Breast epithelium (tissue), 4 donors: ENCODE measurements at regions not wholly inside any gene's neighbourhood (a gene's known extent, or its start where the extent isn't known, plus 50 kb on each side); places are given as distances from the start of the nearest gene placed in this dataset.

Source experiments
- DNase-seq, 2 donors: peaks; one replicate each; pipeline ENCODE4 v3.0.0-alpha.2; 2019; ENCODE audit warnings: low spot score in 2 of 2
- H3K27ac ChIP-seq, 2 donors: fragments of 200-600 bp; sonication (generic) in 1 of 2; one replicate each; pipeline ENCODE4 v1.5.1; 2016 to 2019; ENCODE audit warnings: mild to moderate bottlenecking in 1 of 2
- H3K27me3 ChIP-seq, 2 donors: fragments of 200-600 bp; sonication (generic) in 1 of 2; one replicate each; pipeline versions ENCODE4 v1.5.1 to v1.6.0; 2017 to 2019; ENCODE audit warnings: control low read depth in 1 of 2, mild to moderate bottlenecking in 1 of 2
- H3K36me3 ChIP-seq: fragments of 200-600 bp; one replicate; pipeline ENCODE4 v1.5.1; 2019
- H3K4me1 ChIP-seq, 2 donors: fragments of 200-600 bp; sonication (generic); one replicate each; pipeline ENCODE4 v1.5.1; 2016 to 2019; ENCODE audit warnings: control low read depth in 1 of 2
- H3K4me3 ChIP-seq, 3 donors: fragments of 200-600 bp; sonication (generic); 1 replicate in 2 of 3; 2 replicates in 1 of 3; pipeline ENCODE4 v1.5.1; 2016 to 2019; ENCODE audit warnings: mild to moderate bottlenecking in 3 of 3, moderate library complexity in 2 of 3
- H3K9me3 ChIP-seq, 2 donors: fragments of 200-600 bp; sonication (generic) in 1 of 2; one replicate each; pipeline ENCODE4 v1.5.1; 2016 to 2019; ENCODE audit warnings: control low read depth in 1 of 2
- POLR2A ChIP-seq: fragments of 450-650 bp; IDR thresholded peaks from one replicate; pipeline ENCODE4 v1.6.1; 2016; ENCODE audit warnings: antibody characterized with exemption, mild to moderate bottlenecking, moderate library complexity
- POLR2AphosphoS5 ChIP-seq, 3 donors: sonication (generic); formaldehyde crosslinking; IDR thresholded peaks; one replicate each; pipeline ENCODE4 v1.6.1; 2017; ENCODE audit warnings: antibody characterized with exemption in 3 of 3
- intact Hi-C: fragments of 100-400 bp; cut with DNase I; formaldehyde crosslinking; loops from one replicate; pipeline ENCODE4 v1.15.1; 2023; ENCODE audit warnings: low total_unique reads
- TF ChIP-seq, protein P1 (sequence below), 3 donors: fragments of 450-650 bp; IDR thresholded peaks; one replicate each; pipeline ENCODE4 v1.5.1; 2016 to 2017; ENCODE audit warnings: antibody characterized with exemption in 3 of 3, mild to moderate bottlenecking in 3 of 3, moderate library complexity in 3 of 3

DNA sequence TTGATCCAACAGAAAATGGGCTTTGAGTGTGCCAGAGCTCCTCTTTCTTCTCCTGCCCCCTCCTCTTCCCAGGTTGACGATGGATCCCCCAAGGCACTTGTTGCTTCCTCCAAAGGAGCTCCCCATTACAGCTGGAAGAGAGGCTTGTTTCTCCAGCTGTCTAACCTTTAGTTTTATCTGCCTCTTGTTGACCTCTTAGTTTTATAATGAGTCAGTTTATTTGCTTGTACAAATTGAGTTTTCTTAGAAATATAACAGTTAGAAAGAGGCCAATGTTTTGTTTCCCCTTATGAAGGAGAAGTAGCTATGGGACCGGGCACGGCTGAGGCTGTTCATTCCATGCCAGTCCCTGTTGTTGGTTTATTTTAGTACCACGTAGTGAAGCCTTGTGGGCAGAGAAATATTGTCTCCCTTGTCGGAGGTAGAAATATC, 158.2 kb downstream of the SPRY1 start:
- H3K27me3 ChIP-seq, result no peaks in the 10 kb centered on the region
- TF ChIP-seq, protein P1, sequence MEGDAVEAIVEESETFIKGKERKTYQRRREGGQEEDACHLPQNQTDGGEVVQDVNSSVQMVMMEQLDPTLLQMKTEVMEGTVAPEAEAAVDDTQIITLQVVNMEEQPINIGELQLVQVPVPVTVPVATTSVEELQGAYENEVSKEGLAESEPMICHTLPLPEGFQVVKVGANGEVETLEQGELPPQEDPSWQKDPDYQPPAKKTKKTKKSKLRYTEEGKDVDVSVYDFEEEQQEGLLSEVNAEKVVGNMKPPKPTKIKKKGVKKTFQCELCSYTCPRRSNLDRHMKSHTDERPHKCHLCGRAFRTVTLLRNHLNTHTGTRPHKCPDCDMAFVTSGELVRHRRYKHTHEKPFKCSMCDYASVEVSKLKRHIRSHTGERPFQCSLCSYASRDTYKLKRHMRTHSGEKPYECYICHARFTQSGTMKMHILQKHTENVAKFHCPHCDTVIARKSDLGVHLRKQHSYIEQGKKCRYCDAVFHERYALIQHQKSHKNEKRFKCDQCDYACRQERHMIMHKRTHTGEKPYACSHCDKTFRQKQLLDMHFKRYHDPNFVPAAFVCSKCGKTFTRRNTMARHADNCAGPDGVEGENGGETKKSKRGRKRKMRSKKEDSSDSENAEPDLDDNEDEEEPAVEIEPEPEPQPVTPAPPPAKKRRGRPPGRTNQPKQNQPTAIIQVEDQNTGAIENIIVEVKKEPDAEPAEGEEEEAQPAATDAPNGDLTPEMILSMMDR (IDR thresholded peaks at IDR 0.05), result no peak
- no peak for TF ChIP-seq POLR2A
- no peak for TF ChIP-seq POLR2AphosphoS5 (IDR thresholded peaks at IDR 0.05)
- peaks cover 6 to 11% of the 10 kb centered on the region in 2 donors for H3K4me1 ChIP-seq
- no peaks in the 10 kb centered on the region for H3K9me3 ChIP-seq
- intact Hi-C loops, result no loop called here
- DNase-seq, result no peak
- H3K27ac ChIP-seq, result peak overlapping the region; percentile 82 to 89
- peak overlapping the region in 1 of 3 donors; percentile 26 for H3K4me3 ChIP-seq
- no peaks in the 10 kb centered on the region for H3K36me3 ChIP-seq

DNA sequence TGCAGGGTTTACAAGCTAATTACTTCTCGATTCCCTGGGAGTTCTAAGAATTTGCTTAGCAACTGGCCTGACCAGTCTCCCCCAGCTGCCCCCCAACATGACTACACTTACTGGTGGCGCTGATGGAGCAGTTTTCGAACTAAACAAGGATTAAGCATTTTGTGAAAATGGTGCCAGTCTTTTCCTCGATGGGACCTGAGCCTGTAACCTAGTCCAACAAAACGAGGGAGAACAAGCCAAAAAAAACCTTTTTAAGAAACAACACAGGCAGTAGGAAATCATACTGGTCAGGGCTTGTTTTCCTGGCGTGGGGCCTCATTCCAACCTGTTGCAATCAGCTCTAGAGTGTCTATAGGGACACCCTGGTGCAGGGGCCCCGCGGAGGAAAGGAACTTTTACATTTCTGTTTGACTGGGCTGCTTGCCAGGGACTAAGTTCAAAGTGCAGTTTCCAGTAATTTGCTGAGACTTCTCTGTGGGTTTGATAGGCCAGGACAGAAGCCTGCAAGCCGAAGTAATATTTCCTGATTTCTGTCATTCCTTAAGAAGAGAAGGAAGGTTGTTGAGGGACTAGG, 158.7 kb downstream of the SPRY1 start:
- peak overlapping the region in 1 of 3 donors; percentile 26 for H3K4me3 ChIP-seq
- TF ChIP-seq POLR2AphosphoS5 (IDR thresholded peaks at IDR 0.05) (peak in 2 of 3 donors; percentile 54 to 75), POLR2A (no peak)
- TF ChIP-seq, protein P1 (IDR thresholded peaks at IDR 0.05), result no peak
- H3K27me3 ChIP-seq, result no peaks in the 10 kb centered on the region
- H3K27ac ChIP-seq, result peak overlapping the region; percentile 82 to 89
- H3K36me3 ChIP-seq, result no peaks in the 10 kb centered on the region
- peak; percentile 77 to 87 for DNase-seq
- intact Hi-C loops, result no loop called here
- no peaks in the 10 kb centered on the region for H3K9me3 ChIP-seq
- peaks cover 6 to 11% of the 10 kb centered on the region in 2 donors for H3K4me1 ChIP-seq

DNA sequence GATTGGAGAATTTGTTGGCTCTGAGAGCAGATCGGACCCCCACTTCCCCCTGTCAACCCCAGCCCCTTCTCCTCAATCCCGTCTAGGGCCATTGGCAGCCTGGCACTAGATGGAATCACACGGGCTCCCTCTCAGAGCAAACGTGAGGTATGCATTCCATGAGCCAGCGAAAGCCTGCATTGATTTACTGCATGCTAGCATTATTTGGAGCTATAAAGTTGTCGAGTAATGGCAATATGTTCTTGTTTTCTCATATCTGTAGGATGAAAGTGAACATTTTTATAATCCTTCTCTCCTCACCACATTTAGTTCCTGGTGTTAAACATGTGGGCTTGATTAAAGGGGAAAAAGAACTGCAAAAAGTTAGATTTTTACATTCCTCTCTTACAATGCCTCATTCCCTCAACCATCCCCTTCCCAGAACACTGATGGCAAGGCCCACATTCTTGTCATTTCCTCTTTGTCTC, 159.2 kb downstream of the SPRY1 start:
- Histone ChIP-seq H3K9me3 (no peaks in the 10 kb centered on the region), H3K27me3 (no peaks in the 10 kb centered on the region), H3K36me3 (no peaks in the 10 kb centered on the region), H3K4me1 (peaks cover 6 to 11% of the 10 kb centered on the region in 2 donors), H3K4me3 (peak overlapping the region in 1 of 3 donors; percentile 26), H3K27ac (peak overlapping the region; percentile 82 to 89)
- no peak for DNase-seq
- intact Hi-C loops, result no loop called here
- TF ChIP-seq, protein P1 (IDR thresholded peaks at IDR 0.05), result no peak
- no peak for TF ChIP-seq POLR2A
- no peak for TF ChIP-seq POLR2AphosphoS5 (IDR thresholded peaks at IDR 0.05)

DNA sequence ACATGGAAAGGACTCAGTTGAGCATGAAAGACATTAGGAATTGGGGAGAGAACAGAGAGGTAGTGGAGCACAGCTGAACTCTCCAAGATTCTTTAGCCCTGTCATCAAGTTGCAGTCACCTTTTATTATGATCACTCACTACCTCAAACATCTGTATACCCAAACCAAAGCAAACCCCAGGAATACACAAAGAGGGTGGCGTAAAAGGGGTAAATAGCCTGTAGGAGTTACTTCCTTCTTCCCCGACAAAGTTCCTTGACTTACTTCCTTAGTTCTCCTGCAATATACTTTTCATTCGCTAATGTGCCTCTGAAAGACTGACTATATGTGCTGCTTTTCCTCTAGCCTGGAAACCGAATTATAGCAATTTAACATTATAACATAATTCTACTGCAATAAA, 159.9 kb downstream of the SPRY1 start:
- H3K27me3 ChIP-seq, result no peaks in the 10 kb centered on the region
- H3K9me3 ChIP-seq, result no peaks in the 10 kb centered on the region
- DNase-seq, result no peak
- no peaks in the 10 kb centered on the region for H3K36me3 ChIP-seq
- TF ChIP-seq POLR2A, result no peak
- TF ChIP-seq, protein P1 (IDR thresholded peaks at IDR 0.05), result no peak
- TF ChIP-seq POLR2AphosphoS5 (IDR thresholded peaks at IDR 0.05), result no peak
- no peak overlapping the region for H3K4me3 ChIP-seq
- H3K4me1 ChIP-seq, result peaks cover 6 to 11% of the 10 kb centered on the region in 2 donors
- intact Hi-C loops, result no loop called here
- H3K27ac ChIP-seq, result peak overlapping the region; percentile 82 to 89

DNA sequence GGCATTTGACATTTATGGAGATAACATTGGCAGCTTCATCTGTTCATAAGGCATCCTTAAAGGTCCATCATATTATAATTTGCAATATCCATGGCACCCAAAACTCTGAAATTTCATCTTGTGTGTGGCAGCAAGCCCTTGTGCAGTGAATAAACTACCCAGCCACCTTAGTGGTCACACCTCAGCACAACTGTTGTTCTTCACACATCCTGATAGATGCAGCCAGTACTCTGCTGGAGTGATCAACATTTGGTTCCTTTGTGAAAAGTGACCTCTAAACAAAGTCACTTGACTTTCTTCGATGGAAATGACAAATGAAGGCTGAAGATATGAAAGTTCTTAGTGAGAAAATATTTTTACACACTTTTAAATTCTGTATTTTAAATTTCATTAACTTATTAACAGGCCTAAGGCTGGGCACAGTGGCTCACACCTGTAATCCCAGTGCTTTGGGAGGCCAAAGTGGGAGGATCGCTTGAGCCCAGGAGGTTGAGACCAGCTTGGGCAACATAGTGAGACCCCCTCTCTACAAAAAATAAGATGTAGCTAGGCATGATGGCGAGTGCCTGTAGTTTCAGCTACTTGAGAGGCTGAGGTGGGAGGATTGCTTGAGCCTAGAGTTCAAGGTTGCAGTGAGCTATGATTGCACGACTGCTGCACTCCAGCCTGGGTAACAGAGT, 161.4 kb downstream of the SPRY1 start:
- H3K27ac ChIP-seq, result no peak overlapping the region
- intact Hi-C loops, result no loop called here
- no peak for TF ChIP-seq POLR2A
- TF ChIP-seq, protein P1 (IDR thresholded peaks at IDR 0.05), result no peak
- TF ChIP-seq POLR2AphosphoS5 (IDR thresholded peaks at IDR 0.05), result no peak

More for the DNA sequence above, 161.4 kb downstream of the SPRY1 start:
- Histone ChIP-seq H3K4me3 (no peak overlapping the region), H3K4me1 (peaks cover 6 to 11% of the 10 kb centered on the region in 2 donors), H3K9me3 (no peaks in the 10 kb centered on the region), H3K27me3 (no peaks in the 10 kb centered on the region), H3K36me3 (no peaks in the 10 kb centered on the region)
- DNase-seq, result no peak
